K562 (cell line): ENCODE measurements at regions not wholly inside any gene's neighbourhood (a gene's known extent, or its start where the extent isn't known, plus 50 kb on each side); places are given as distances from the start of the nearest gene placed in this dataset.

Experiments
- ATAC-seq: fragments of 200-7000 bp; cut with Tn5 transposase; 3 replicates; pipeline ENCODE4 v1.9.1; 2020; ENCODE audit warnings: moderate library complexity
- BruUV-seq: library from RNA; stranded (reverse); fragments of 400-500 nt; replicated peaks from 2 replicates; lab custom pipeline; 2021; lab: Mats Ljungman, UMichigan
- CTCF ChIA-PET: fragments of 300-600 bp; formaldehyde crosslinking; extraction: SDS; loops from one replicate; lab custom pipeline; 2021; ENCODE audit warnings: low intra/inter-chr PET ratio; lab: Yijun Ruan, JAX
- POLR2A ChIA-PET: fragments of 300-600, 350-650 bp; sonication (Branson Sonifier 250); formaldehyde crosslinking; extraction: SDS; loops from one replicate; lab custom pipeline; 2021; ENCODE audit warnings: antibody characterized with exemption, inconsistent platforms; lab: Yijun Ruan, JAX
- DNase-seq, 4 experiments: peaks; one replicate each; pipeline versions ENCODE4 v3.0.0 to v3.0.0-alpha.2; 2011 to 2018; ENCODE audit warnings: low spot score in 3 of 4, mixed read lengths in 3 of 4; ENCODE audit errors: extremely low read depth in 1 of 4
- FAIRE-seq: peaks from 2 replicates; lab custom pipeline; 2011; peaks lifted over from hg19 to GRCh38; lab: Jason Lieb, UNC
- H2AFZ ChIP-seq: 2 replicates; pipeline ENCODE4 v1.6.0; 2011; ENCODE audit warnings: low read depth, low read length, control low read depth, inconsistent platforms
- H3K27ac ChIP-seq: fragments of 200-600 bp; 3 replicates; pipeline ENCODE4 v1.8.0; 2011; ENCODE audit warnings: low read depth, mild to moderate bottlenecking, control low read depth, inconsistent platforms, low read length, moderate library complexity, mixed read lengths; ENCODE audit errors: extremely low read depth
- H3K27me3 ChIP-seq, 2 experiments: fragments of 300-600 bp in 1 of 2; 2 replicates in 1 of 2; 3 replicates in 1 of 2; pipeline versions ENCODE4 v1.6.0 to v1.8.0; 2011; ENCODE audit warnings: inconsistent platforms in 2 of 2, low read length in 2 of 2, mild to moderate bottlenecking in 1 of 2, mixed read lengths in 1 of 2, moderate library complexity in 1 of 2; ENCODE audit not compliant: control insufficient read depth in 2 of 2, insufficient read depth in 2 of 2
- H3K36me3 ChIP-seq: fragments of 300-600 bp; 3 replicates; pipeline ENCODE4 v1.8.0; 2011; ENCODE audit warnings: mild to moderate bottlenecking, low read length, inconsistent platforms; ENCODE audit not compliant: control insufficient read depth, insufficient read depth
- H3K4me1 ChIP-seq, 2 experiments: fragments of 200-600 bp in 1 of 2; replicated peaks in 1 of 2; 2 replicates in 1 of 2; 3 replicates in 1 of 2; pipeline versions ENCODE4 v1.5.1 to v1.8.0; 2011; ENCODE audit warnings: inconsistent platforms in 2 of 2, low read length in 2 of 2, mild to moderate bottlenecking in 1 of 2, mixed read lengths in 1 of 2, moderate library complexity in 1 of 2; ENCODE audit not compliant: control insufficient read depth in 2 of 2, insufficient read depth in 2 of 2
- H3K4me2 ChIP-seq: 2 replicates; pipeline ENCODE4 v1.6.1; 2011; ENCODE audit warnings: low read length, control low read depth, inconsistent platforms, mixed read lengths; ENCODE audit not compliant: insufficient read depth
- H3K4me3 ChIP-seq: fragments of 200-600 bp; sonication (generic), shearing (Covaris generic); 2 replicates; pipeline ENCODE4 v1.5.1; 2016; ENCODE audit warnings: control low read depth, inconsistent platforms
- H3K79me2 ChIP-seq: fragments of 200-600 bp; 3 replicates; pipeline ENCODE4 v1.8.0; 2011; ENCODE audit warnings: low read length, inconsistent platforms; ENCODE audit not compliant: control insufficient read depth, insufficient read depth
- H3K9ac ChIP-seq, 2 experiments: 2 replicates each; pipeline versions ENCODE4 v1.6.0 to v1.6.1; 2011; ENCODE audit warnings: low read depth in 2 of 2, low read length in 2 of 2, control low read depth in 1 of 2, inconsistent platforms in 1 of 2, mild to moderate bottlenecking in 1 of 2, mixed read lengths in 1 of 2; ENCODE audit not compliant: insufficient read depth in 1 of 2
- H3K9me1 ChIP-seq: one replicate; pipeline ENCODE4 v1.6.0; 2011; ENCODE audit warnings: inconsistent platforms, mild to moderate bottlenecking, low read length, moderate library complexity; ENCODE audit not compliant: control insufficient read depth, insufficient read depth
- H3K9me3 ChIP-seq: replicated peaks from 2 replicates; pipeline ENCODE4 v1.5.1; 2011; ENCODE audit warnings: low read depth, low read length, inconsistent platforms; ENCODE audit not compliant: control insufficient read depth, insufficient read depth
- H4K20me1 ChIP-seq: replicated peaks from 2 replicates; pipeline ENCODE4 v1.6.1; 2011; ENCODE audit warnings: low read length, inconsistent platforms, mixed read lengths; ENCODE audit not compliant: control insufficient read depth, insufficient read depth
- CBX8 ChIP-seq: fragments of 200-600 bp; sonication (generic); IDR thresholded peaks from 2 replicates; pipeline ENCODE4 v1.6.1; 2012; ENCODE audit warnings: borderline replicate concordance, mixed run types, low read depth, mild to moderate bottlenecking, moderate library complexity, mixed read lengths, low read length, control low read depth, inconsistent platforms; ENCODE audit not compliant: poor library complexity, severe bottlenecking; ENCODE audit errors: extremely low read depth
- EP300 ChIP-seq: IDR thresholded peaks from 2 replicates; pipeline ENCODE4 v1.6.1; 2012; ENCODE audit warnings: low read length, improper control_type of control experiment
- FOXA3 ChIP-seq, 2 experiments: fragments of 450-650 bp in 1 of 2; sonication (generic) in 1 of 2; formaldehyde crosslinking; IDR thresholded peaks in 1 of 2; conservative IDR thresholded peaks in 1 of 2; 2 replicates each; pipeline versions ENCODE4 v1.4.0 to v1.8.0; 2020 to 2022; ENCODE audit warnings: mild to moderate bottlenecking in 2 of 2, missing genetic modification reagents in 1 of 2
- WGBS: fragments of 100-300 bp; shearing (Covaris generic); methylation state at CpG from one replicate; pipeline ENCODE4 v1.1.6; 2016; ENCODE audit warnings: low coverage, mixed read lengths; ENCODE audit not compliant: insufficient coverage; ENCODE audit errors: missing lambda C conversion rate; 5-methylcytosine and 5-hydroxymethylcytosine counted together
- in situ Hi-C: fragments of 300-500 bp; cut with MboI; formaldehyde crosslinking; loops from 4 replicates; pipeline ENCODE4 v1.15.0; 2018; ENCODE audit warnings: inconsistent platforms, mixed read lengths
- intact Hi-C: fragments of 100-400 bp; cut with micrococcal nuclease; formaldehyde crosslinking; loops from 2 replicates; pipeline ENCODE4 v1.14.2; 2022
- TF ChIP-seq, protein P1 (sequence below): fragments of 250-450 bp; sonication (Bioruptor Pico); IDR thresholded peaks from 2 replicates; pipeline ENCODE4 v1.5.0; 2020; ENCODE audit warnings: mild to moderate bottlenecking, borderline replicate concordance
- TF ChIP-seq, protein P2 (sequence below): fragments of 250-450 bp; sonication (Bioruptor Pico); IDR thresholded peaks from 2 replicates; pipeline ENCODE4 v1.8.0; 2022; ENCODE audit warnings: inconsistent platforms

DNA sequence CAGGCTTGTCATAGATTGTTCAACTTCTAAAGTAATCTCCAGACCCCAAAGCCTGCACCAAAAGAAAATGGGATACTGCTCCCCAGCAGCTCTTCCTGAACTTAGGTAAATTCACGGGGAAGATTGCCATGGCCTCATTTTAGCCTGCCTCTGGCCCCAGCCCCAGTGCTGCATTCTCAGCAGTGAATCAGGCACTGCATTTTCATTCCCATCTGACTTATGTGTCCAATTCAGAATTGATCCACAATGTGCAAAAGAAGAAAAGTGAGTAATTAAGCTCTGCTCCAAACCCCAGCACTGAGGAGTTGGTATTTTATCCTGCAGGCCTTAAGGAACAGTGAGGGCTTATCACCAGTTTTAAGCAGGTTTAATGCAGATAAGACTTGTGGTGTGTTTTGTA, 176.4 kb downstream of the KCTD12 start:
- H3K36me3 ChIP-seq, result no peaks in the 10 kb centered on the region
- ATAC-seq (no peak), DNase-seq (no peak)
- BruUV-seq, result no TSS peak
- TF ChIP-seq, protein P1, sequence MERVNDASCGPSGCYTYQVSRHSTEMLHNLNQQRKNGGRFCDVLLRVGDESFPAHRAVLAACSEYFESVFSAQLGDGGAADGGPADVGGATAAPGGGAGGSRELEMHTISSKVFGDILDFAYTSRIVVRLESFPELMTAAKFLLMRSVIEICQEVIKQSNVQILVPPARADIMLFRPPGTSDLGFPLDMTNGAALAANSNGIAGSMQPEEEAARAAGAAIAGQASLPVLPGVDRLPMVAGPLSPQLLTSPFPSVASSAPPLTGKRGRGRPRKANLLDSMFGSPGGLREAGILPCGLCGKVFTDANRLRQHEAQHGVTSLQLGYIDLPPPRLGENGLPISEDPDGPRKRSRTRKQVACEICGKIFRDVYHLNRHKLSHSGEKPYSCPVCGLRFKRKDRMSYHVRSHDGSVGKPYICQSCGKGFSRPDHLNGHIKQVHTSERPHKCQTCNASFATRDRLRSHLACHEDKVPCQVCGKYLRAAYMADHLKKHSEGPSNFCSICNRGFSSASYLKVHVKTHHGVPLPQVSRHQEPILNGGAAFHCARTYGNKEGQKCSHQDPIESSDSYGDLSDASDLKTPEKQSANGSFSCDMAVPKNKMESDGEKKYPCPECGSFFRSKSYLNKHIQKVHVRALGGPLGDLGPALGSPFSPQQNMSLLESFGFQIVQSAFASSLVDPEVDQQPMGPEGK (CRISPR knock-in tag), result no peak
- TF ChIP-seq, all 486 proteins: peak for 0
- in situ Hi-C loops, result no loop called here
- intact Hi-C loops, result no loop called here
- Histone ChIP-seq H3K27ac (no peak overlapping the region), H3K4me2 (no peak overlapping the region), H3K27me3 (no peaks in the 10 kb centered on the region), H3K9me1 (no peaks in the 10 kb centered on the region), H2AFZ (no peak overlapping the region), H4K20me1 (no peaks in the 10 kb centered on the region), H3K9ac (no peak overlapping the region), H3K4me1 (no peaks in the 10 kb centered on the region), H3K4me3 (no peak overlapping the region), H3K9me3 (no peaks in the 10 kb centered on the region), H3K79me2 (no peaks in the 10 kb centered on the region)
- CTCF ChIA-PET, result no interaction called here
- WGBS, result 10% methylated on average over 1 of the region's 1 CpG
- FAIRE-seq, result no peak
- POLR2A ChIA-PET, result no interaction called here

DNA sequence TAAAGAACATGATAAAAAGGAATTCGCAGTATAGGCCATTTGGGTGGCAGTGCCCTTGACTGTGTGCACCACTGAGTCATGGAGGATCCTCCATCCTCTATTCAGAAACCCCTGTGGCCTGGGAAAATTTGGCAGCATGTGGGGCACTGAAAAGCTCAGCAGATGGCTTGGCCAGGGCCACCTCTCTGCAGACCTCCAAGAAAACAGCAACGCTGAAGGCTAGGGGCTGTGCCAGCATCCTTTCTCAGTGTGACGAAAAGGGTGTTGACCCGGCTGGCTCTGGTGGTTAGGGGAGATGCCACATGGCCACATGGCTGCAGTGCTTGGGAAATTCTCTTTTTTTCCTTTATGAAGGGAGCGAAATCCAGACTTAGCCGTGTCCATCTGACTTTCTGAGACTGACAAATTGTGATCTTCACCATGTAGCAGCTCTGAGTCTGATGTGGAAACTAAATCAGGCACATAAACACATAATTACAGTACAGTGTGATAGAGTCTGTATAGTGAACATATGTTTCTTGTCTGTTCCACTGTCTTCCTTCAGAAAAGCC, 178.0 kb downstream of the KCTD12 start:
- ATAC-seq (no peak), FAIRE-seq (no peak), DNase-seq (no peak)
- ChIA-PET CTCF (no interaction called here), POLR2A (no interaction called here)
- Histone ChIP-seq H3K9me1 (no peaks in the 10 kb centered on the region), H3K4me1 (no peaks in the 10 kb centered on the region), H3K79me2 (no peaks in the 10 kb centered on the region), H4K20me1 (no peaks in the 10 kb centered on the region), H3K9ac (no peak overlapping the region), H3K4me2 (no peak overlapping the region), H3K4me3 (no peak overlapping the region), H2AFZ (no peak overlapping the region), H3K9me3 (no peaks in the 10 kb centered on the region), H3K27ac (no peak overlapping the region), H3K27me3 (no peaks in the 10 kb centered on the region), H3K36me3 (no peaks in the 10 kb centered on the region)
- TF ChIP-seq EP300 (no peak), CBX8 (no peak), FOXA3 (CRISPR knock-in tag; conservative IDR thresholded peaks at IDR 0.05 in 1 of 2, IDR thresholded peaks at IDR 0.05 in 1 of 2) (no peak)
- TF ChIP-seq, protein P2, sequence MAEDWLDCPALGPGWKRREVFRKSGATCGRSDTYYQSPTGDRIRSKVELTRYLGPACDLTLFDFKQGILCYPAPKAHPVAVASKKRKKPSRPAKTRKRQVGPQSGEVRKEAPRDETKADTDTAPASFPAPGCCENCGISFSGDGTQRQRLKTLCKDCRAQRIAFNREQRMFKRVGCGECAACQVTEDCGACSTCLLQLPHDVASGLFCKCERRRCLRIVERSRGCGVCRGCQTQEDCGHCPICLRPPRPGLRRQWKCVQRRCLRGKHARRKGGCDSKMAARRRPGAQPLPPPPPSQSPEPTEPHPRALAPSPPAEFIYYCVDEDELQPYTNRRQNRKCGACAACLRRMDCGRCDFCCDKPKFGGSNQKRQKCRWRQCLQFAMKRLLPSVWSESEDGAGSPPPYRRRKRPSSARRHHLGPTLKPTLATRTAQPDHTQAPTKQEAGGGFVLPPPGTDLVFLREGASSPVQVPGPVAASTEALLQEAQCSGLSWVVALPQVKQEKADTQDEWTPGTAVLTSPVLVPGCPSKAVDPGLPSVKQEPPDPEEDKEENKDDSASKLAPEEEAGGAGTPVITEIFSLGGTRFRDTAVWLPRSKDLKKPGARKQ, result no peak
- WGBS, result 0% methylated on average over 6 of the region's 6 CpGs
- in situ Hi-C loops, result no loop called here
- intact Hi-C loops, result no loop called here
- BruUV-seq, result no TSS peak
